Endothelial cell of umbilical vein (primary cell): ENCODE measurements at regions not wholly inside any gene's neighbourhood (a gene's known extent, or its start where the extent isn't known, plus 50 kb on each side); places are given as distances from the start of the nearest gene placed in this dataset.

Experiments
- CTCF ChIP-seq, 2 donors: IDR thresholded peaks; 1 replicate in 1 of 2; 2 replicates in 1 of 2; pipeline ENCODE4 v1.5.1; 2011; ENCODE audit warnings: low read length in 2 of 2, mild to moderate bottlenecking in 2 of 2, moderate library complexity in 2 of 2, control low read depth in 1 of 2, inconsistent platforms in 1 of 2, low read depth in 1 of 2; ENCODE audit not compliant: insufficient read depth in 1 of 2; ENCODE audit errors: extremely low read depth in 1 of 2
- FOS ChIP-seq: IDR thresholded peaks from 2 replicates; pipeline ENCODE4 v1.6.1; 2011; ENCODE audit warnings: mild to moderate bottlenecking, low read length, moderate library complexity, borderline replicate concordance; ENCODE audit not compliant: insufficient read depth
- MYC ChIP-seq: IDR thresholded peaks from one replicate; pipeline ENCODE4 v1.6.1; 2011; ENCODE audit warnings: mild to moderate bottlenecking, low read depth, low read length
- POLR2A ChIP-seq: IDR thresholded peaks from 2 replicates; pipeline ENCODE4 v1.6.1; 2012; ENCODE audit warnings: low read depth, mild to moderate bottlenecking, control low read depth, low read length
- POLR2AphosphoS5 ChIP-seq: IDR thresholded peaks from 2 replicates; pipeline ENCODE4 v1.6.1; 2012; ENCODE audit warnings: low read depth, mild to moderate bottlenecking, control low read depth, low read length, moderate library complexity; ENCODE audit not compliant: insufficient read depth

- TF ChIP-seq POLR2A, result no peak
- no peak for TF ChIP-seq CTCF (IDR thresholded peaks at IDR 0.05; ENCODE audit: extremely low read depth in 1 of 2, insufficient read depth in 1 of 2, low read depth in 1 of 2, low read length in 2 of 2)
- TF ChIP-seq POLR2AphosphoS5, result no peak
- no peak for TF ChIP-seq FOS
- TF ChIP-seq MYC, result no peak
These were observed 1056.4 kb downstream of the ADGRL3 start for GRCh38 chr4:62256479-62256878.
